Left lung (tissue), 4 donors: ENCODE measurements at regions not wholly inside any gene's neighbourhood (a gene's known extent, or its start where the extent isn't known, plus 50 kb on each side); places are given as distances from the start of the nearest gene placed in this dataset.
"Not testable (repeated sequence)": the region's sequence is repeated elsewhere in the genome, so short reads cannot be mapped to it uniquely, and the experiment has no call there.

Source experiments
- ATAC-seq: fragments of 200-7000 bp; cut with Tn5 transposase; one replicate; pipeline ENCODE4 v1.9.1; 2020; ENCODE audit warnings: moderate library complexity
- DNase-seq, 4 donors: peaks; one replicate each; pipeline ENCODE4 v3.0.0-alpha.2; 2013 to 2020
- H3K27ac ChIP-seq, 2 donors: fragments of 200-600 bp; sonication (generic) in 1 of 2; one replicate each; pipeline versions ENCODE4 v1.5.0 to v1.8.0; 2020 to 2021
- H3K27me3 ChIP-seq, 2 donors: fragments of 200-600 bp; sonication (generic) in 1 of 2; one replicate each; pipeline versions ENCODE4 v1.5.0 to v1.8.0; 2020 to 2021
- H3K36me3 ChIP-seq, 2 donors: fragments of 200-600 bp; sonication (generic) in 1 of 2; one replicate each; pipeline versions ENCODE4 v1.5.0 to v1.8.0; 2020 to 2021
- H3K4me1 ChIP-seq, 2 donors: fragments of 200-600 bp; one replicate each; pipeline ENCODE4 v1.8.0; 2021
- H3K4me3 ChIP-seq, 2 donors: fragments of 200-600 bp; sonication (generic) in 1 of 2; one replicate each; pipeline versions ENCODE4 v1.5.0 to v1.8.0; 2020 to 2021; ENCODE audit warnings: mild to moderate bottlenecking in 1 of 2
- H3K9me3 ChIP-seq, 2 donors: fragments of 200-600 bp; sonication (generic) in 1 of 2; one replicate each; pipeline versions ENCODE4 v1.5.0 to v1.8.0; 2020 to 2021
- intact Hi-C, 2 donors: fragments of 100-400 bp; cut with DNase I; formaldehyde crosslinking; loops; one replicate each; pipeline versions ENCODE4 v1.11.2 to v1.14.2; 2022
- TF ChIP-seq, protein P1 (sequence below), 2 donors: fragments of 200-600 bp; sonication (generic) in 1 of 2; IDR thresholded peaks; one replicate each; pipeline versions ENCODE4 v1.5.0 to v1.8.0; 2021; ENCODE audit warnings: antibody characterized with exemption in 2 of 2
- donor health status: DM: no; HTN: yes; CAD: no.
- donor health status: DM: no; HTN: no; CAD: no.

DNA sequence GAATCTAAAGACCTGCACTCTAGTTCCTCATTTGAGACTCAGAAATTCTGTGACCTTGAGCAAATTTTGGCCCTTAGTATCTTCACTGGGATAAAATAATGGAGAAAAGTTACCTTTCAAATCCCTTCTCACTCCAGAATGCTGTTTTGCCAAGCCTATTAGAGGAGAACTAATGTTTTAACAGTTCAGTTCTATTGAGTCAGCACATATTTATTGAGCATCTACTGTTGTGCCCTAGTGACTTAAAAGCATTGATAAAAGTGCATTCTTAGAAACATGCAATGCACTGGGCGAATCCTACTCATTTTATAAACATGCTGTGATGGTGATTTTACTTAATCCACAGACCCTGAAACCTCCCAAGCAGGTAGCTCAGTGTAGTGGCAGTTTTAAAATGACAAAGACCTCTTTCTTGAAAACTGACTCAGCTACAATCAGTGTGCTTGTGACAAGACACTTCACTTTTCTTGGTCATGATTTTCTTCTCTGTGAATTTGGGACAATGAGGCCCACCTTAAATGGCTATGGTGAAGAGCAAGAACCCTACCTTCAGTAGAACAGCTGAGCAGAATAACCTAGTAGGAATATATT lies 312.0 kb downstream of the ALDH8A1 start:
- Histone ChIP-seq H3K4me3 (no peak overlapping the region), H3K27ac (no peak overlapping the region), H3K36me3 (no peaks in the 10 kb centered on the region), H3K4me1 (peaks cover 0 to 10% of the 10 kb centered on the region in 2 donors), H3K27me3 (no peaks in the 10 kb centered on the region), H3K9me3 (no peaks in the 10 kb centered on the region)
- DNase-seq (no peak), ATAC-seq (no peak)
- intact Hi-C loops, result no loop called here
- TF ChIP-seq, protein P1, sequence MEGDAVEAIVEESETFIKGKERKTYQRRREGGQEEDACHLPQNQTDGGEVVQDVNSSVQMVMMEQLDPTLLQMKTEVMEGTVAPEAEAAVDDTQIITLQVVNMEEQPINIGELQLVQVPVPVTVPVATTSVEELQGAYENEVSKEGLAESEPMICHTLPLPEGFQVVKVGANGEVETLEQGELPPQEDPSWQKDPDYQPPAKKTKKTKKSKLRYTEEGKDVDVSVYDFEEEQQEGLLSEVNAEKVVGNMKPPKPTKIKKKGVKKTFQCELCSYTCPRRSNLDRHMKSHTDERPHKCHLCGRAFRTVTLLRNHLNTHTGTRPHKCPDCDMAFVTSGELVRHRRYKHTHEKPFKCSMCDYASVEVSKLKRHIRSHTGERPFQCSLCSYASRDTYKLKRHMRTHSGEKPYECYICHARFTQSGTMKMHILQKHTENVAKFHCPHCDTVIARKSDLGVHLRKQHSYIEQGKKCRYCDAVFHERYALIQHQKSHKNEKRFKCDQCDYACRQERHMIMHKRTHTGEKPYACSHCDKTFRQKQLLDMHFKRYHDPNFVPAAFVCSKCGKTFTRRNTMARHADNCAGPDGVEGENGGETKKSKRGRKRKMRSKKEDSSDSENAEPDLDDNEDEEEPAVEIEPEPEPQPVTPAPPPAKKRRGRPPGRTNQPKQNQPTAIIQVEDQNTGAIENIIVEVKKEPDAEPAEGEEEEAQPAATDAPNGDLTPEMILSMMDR (IDR thresholded peaks at IDR 0.05), result no peak

DNA sequence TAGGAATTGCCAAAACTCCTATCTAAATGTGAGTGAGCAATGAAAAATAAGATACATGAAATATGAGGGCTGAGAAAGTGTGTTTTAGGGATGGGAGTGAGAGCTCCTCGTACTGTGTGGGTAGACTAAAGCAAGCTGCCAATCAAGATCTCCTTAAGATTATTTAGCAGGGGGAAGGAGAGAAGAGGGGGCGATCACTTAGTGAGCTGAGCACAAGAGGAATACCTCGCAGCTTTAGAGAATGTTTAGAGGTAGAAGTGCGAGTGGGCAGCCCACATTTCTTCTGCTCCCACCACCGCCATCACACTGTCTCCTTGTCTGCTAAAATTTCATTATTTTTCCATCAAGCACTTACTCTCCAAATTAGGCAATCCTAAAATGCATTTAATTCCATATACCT lies 312.6 kb downstream of the ALDH8A1 start:
- Histone ChIP-seq H3K27ac (no peak overlapping the region), H3K4me3 (no peak overlapping the region), H3K27me3 (no peaks in the 10 kb centered on the region), H3K9me3 (no peaks in the 10 kb centered on the region), H3K36me3 (no peaks in the 10 kb centered on the region), H3K4me1 (peaks cover 0 to 13% of the 10 kb centered on the region in 2 donors)
- intact Hi-C loops, result no loop called here
- no peak for DNase-seq
- no peak for ATAC-seq
- TF ChIP-seq, protein P1 (IDR thresholded peaks at IDR 0.05), result no peak

DNA sequence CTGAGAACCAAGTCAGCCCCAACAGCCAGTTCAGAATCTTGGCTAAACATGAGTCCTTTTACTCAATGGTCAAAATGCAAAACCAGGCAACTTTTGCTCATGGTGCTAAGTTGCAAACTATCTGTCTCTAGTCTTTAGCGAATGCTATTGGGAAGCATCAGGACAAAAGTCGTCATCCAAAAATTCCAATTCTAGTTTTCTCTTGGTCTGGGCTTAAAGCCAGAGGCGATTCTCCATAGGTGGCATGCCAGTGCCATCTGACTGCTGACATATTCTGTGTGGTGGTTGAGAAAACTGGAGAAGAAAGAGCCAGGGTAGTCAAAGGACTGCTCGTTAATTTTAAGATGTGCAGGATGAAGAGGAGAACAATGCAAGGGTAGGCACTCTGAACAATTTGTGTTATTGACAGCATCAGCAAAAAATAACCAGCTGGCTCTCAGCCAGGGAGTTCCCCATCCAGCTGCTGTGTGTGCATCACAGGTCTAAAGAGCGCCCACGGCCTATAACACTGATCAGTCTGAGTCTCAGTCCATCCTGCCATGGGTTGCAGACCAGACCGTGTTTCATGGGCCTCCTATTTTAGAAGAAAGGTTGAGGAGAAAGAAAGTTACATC lies 313.6 kb downstream of the ALDH8A1 start:
- no peaks in the 10 kb centered on the region for H3K27me3 ChIP-seq
- H3K4me3 ChIP-seq, result no peak overlapping the region
- H3K4me1 ChIP-seq, result peaks cover 0 to 9% of the 10 kb centered on the region in 2 donors
- peak in 1 of 4 donors; percentile 13 for DNase-seq
- H3K27ac ChIP-seq, result no peak overlapping the region
- H3K9me3 ChIP-seq, result no peaks in the 10 kb centered on the region
- TF ChIP-seq, protein P1 (IDR thresholded peaks at IDR 0.05), result no peak
- no peaks in the 10 kb centered on the region for H3K36me3 ChIP-seq
- ATAC-seq, result no peak
- intact Hi-C loops, result no loop called here

DNA sequence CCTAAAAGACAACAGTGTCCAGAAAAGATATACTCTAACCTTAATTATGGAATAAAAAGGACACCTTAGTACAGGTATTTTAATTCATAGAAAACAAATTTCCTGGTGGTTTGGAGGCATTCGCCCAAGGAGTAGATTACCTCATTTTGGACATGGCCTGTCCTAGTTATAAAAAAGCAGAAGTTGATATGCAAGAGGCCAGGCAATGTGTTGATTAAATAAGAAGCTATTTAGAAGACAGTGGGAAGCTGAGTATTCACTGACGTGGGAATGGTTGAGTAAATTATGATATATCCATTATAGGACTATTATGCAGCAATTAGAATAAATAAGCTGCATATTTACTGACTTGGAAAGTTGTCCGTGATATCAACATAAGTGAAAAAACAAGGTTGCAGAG lies 314.9 kb downstream of the ALDH8A1 start:
- TF ChIP-seq, protein P1 (IDR thresholded peaks at IDR 0.05), result no peak
- ATAC-seq, result no peak

DNA sequence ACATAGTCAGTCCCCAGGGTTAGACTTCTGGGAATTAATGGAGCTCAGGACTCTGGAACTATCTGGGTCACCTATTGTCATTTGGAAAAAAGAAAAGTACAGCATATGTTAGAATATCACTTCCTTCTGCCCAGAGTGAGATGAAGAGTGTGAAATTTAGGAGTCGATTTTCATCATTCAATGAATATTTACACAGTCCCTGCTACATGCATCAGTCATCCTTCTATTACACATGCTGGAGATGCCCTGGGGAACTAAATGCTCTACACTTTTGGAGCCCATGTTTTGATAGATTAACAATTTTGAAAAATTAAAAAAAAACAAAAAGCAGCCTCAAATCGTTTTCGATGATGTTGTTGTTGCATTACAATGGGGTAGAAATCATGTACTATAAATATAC lies 315.4 kb downstream of the ALDH8A1 start:
- Histone ChIP-seq H3K27me3 (no peaks in the 10 kb centered on the region), H3K27ac (no peak overlapping the region), H3K9me3 (no peaks in the 10 kb centered on the region), H3K4me3 (no peak overlapping the region), H3K36me3 (no peaks in the 10 kb centered on the region), H3K4me1 (peaks cover 0 to 14% of the 10 kb centered on the region in 2 donors)
- DNase-seq, result no peak
- TF ChIP-seq, protein P1 (IDR thresholded peaks at IDR 0.05), result no peak
- intact Hi-C loops, result no loop called here
- no peak for ATAC-seq

More for the DNA sequence above, 314.9 kb downstream of the ALDH8A1 start:
- no peak overlapping the region for H3K27ac ChIP-seq
- no peaks in the 10 kb centered on the region for H3K9me3 ChIP-seq
- no peak overlapping the region for H3K4me3 ChIP-seq
- intact Hi-C loops, result no loop called here
- H3K36me3 ChIP-seq, result no peaks in the 10 kb centered on the region
- no peak for DNase-seq
- no peaks in the 10 kb centered on the region for H3K27me3 ChIP-seq
- peaks cover 0 to 14% of the 10 kb centered on the region in 2 donors for H3K4me1 ChIP-seq

DNA sequence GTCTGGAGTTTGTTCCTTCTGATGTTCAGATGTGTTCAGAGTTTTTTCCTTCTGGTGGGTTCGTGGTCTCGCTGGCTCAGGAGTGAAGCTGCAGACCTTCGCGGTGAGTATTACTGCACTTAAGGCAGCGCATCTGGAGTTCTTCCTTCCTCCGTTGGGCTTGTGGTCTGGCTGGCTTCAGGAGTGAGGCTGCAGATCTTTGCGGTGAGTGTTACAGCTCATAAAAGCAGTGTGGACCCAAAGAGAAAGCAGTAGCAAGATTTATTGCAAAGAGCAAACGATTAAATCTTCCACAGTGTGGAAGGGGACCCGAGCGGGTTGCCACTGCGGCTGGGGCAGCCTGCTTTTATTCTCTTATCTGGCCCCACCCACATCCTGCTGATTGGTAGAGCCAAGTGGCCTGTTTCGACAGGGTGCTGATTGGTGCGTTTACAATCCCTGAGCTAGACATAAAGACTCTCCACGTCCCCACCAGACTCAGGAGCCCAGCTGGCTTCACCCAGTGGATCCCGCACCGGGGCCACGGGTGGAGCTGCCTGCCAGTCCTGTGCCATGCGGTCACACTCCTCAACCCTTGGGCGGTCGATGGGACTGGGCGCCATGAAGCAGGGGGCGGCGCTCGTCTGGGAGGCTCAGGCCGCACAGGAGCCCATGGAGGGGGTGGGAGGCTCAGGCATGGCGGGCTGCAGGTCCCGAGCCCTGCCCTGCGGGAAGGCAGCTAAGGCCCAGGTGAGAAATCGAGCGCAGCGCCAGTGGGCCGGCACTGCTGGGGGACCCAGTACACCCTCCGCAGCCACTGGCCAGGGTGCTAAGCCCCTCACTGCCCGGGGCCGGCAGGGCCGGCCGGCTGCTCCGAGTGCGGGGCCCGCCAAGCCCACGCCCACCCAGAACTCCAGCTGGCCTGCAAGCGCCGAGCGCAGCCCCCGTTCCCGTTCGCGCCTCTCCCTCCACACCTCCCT lies 315.3 kb upstream of the SGK1 start:
- H3K9me3 ChIP-seq, H3K36me3 ChIP-seq, H3K4me3 ChIP-seq, intact Hi-C loops, ATAC-seq, H3K27me3 ChIP-seq, H3K27ac ChIP-seq: not testable (repeated sequence)
- H3K4me1 ChIP-seq, result peaks cover 0 to 14% of the 10 kb centered on the region in 2 donors
- DNase-seq, result peak in 1 of 4 donors; percentile 61
